ENCODE measurements at regions not wholly inside any gene's neighbourhood (a gene's known extent, or its start where the extent isn't known, plus 50 kb on each side); places are given as distances from the start of the nearest gene placed in this dataset.

DNA sequence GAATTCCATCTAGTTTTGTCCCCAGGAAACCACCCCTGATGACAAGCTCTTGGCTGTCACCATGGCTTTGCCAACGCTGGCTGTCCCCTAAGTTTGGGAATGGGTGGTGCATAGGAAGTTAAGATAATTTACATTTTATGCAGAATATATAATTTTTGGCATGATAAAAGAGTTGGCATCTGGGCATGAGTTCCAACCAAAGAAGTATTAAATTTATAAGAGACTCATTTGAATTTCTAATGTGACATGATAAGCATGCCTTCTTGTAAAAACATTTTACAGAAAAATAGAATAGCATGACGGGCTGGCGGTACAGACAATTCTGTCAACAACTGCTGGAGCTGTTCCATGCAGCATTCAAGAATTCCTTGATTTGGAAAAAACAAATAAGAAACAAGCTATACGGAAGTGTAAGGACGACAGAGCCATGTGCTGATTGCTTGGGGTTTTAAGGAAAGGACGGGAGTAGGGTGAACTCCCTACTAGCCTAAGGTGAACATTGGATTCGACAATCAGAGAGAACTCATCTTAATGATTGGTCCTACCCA, 106.8 kb upstream of the C1orf21 start:
- no peak for DNase-seq (ENCODE audit: low read depth)

DNA sequence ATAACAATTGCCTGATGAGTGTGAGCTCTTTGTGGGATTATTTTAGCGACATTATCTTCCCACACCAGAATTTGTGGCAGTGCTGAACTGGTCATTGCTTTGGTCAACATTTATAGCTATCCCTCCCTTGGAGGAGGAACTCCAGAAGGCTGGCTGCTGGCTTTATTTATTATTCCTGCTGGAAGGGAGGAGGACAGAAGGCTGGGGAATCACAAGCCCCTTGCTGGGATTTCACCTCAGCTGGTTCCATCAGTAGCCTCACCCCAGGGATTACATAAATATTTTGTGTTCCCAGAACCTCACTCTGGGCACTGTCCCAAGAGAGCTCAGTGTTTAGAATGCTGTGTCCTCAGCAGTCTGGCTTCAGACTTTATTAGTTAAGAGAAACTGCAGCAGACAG, 102.8 kb upstream of the C1orf21 start:
- no peak for DNase-seq (ENCODE audit: low read depth)

DNA sequence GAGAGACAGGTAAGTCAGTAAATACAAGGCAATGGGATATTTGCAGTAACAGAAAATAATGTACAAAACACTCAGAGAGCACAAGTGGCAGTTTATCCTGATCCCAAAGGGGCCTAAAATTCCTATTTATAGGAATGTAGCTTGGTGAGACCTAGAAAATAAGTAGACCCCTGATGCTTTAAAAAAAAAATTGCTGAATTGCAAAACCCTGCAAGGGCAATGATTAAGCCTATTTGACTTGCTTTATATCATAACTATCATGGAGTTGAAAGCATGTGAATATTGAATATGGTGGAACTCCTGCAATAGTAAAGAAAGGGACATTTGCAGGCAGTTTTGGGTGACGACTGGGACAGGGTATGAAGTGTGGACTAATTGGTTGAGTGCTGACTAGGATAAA, 101.9 kb upstream of the C1orf21 start:
- DNase-seq (ENCODE audit: low read depth), result no peak

DNA sequence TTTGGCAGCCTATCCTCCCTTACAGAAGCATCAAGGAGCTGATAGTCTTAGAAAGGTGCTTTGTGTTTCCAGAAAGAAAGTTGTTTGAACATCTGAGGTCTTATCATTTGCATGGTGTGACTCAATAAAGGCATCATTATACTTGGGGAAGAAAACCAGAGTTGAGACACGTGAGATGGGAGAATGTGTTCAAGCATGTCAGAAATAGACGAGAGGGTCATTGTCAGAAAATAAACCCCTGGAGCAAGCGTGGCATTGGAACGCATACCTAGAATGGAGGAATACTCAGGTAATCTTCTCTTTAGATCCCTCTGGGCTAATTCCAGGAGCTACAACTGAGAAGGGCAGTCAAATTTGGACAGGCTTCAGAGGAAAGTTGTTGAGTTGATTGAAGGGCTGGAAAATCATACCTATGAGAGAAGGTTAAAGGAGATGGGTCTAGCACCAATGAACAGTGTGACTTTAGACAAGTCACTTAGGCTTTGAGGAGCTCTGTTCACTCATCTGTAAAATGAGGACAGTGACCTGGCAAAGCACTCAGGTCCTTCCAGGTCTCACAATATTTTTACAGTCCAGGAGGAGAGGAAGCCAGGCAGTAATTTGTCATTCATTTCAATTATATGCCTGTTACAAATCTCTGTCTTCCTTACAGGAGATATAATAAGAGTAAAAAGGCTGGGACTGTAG, 101.3 kb upstream of the C1orf21 start:
- DNase-seq (ENCODE audit: low read depth), result no peak

DNA sequence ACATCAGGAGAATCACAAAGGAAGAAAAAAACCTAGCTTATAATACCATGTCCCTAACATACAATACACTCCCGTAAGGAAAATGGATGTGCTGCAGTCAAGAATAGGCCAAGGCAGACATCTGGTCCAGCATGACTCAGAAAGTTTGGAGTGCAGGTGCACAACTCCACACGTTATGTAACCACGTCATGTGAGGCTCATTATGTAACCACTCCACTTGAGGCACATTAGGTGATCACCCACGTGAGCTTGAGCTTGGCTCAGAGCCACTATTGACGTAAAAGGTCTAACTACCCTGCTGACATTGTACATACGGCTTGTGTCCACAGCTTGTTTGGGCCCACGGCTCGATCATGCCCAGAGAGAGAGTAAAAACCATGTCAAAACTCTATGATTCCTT, 99.8 kb upstream of the C1orf21 start:
- no peak for DNase-seq (ENCODE audit: low read depth)

DNA sequence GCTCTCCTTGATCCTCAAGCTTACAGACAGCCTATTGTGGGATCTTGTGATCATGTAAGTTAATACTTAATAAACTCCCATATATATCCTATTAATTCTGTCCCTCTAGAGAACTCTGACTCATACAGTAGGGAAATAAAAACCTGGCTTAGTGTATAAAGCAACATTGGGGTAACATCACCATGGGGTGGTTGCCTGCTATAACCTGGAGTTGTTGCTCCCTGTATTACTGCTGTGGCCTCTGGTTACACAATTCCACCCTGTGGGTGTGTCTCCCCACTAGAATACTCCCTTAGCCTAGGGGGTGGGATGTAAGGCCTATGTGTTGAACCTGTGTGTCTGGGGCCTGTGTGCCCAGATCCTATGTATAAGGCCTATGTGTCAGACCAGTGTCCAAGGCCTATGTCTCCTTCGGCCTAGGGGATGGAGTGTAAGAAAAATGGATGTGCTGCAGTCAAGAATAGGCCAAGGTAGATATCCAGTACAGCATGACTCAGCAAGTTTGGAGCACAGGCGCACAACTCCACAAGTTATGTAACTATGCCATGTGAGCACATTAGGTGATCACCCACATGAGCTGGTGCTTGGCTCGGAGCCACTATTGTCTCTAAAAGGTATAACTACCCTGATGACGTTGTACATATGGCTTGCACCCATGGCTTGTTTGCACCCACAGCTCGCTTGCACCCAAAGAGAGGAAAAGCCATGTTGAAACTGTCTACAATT, 96.8 kb upstream of the C1orf21 start:
- no peak for DNase-seq (ENCODE audit: low read depth)

DNA sequence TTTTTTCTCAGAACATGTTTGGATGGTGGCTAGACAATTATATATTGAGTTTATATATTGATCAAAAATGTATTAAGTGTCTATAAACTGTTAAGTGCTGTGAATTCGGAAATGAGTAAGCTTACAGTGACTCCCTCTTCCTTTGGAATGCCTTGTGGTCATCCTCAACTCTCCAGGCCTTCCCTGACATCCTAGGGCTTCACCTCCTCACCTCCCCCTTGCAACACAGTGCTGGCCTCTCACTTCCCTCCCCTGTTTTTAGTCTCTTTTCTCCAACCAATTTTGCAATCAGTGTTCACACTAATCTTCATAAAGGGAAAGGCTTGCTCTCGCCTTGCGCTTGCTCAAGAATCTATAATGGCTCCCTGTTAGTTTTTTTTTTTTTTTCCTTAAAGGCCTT, 95.1 kb upstream of the C1orf21 start:
- DNase-seq (ENCODE audit: low read depth), result no peak

DNA sequence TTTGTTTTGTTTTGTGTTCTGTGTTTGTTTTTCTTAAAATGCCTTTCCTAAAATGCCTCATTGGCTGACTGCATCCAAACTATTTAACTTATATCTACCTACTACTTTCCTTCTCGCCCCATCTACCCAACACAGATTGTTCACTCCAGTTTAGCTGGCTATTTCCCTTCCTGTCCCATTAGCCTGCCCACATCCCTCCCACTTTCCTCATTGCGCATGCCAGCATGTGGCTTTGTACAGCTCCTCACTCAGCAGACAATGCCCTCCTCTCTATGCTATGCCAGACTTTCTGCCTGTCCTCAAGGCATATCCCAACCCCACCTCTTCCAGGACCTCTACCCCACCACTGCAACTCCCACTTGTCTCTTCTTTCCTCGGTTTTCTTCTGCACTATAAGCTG, 94.7 kb upstream of the C1orf21 start:
- DNase-seq (ENCODE audit: low read depth), result no peak

DNA sequence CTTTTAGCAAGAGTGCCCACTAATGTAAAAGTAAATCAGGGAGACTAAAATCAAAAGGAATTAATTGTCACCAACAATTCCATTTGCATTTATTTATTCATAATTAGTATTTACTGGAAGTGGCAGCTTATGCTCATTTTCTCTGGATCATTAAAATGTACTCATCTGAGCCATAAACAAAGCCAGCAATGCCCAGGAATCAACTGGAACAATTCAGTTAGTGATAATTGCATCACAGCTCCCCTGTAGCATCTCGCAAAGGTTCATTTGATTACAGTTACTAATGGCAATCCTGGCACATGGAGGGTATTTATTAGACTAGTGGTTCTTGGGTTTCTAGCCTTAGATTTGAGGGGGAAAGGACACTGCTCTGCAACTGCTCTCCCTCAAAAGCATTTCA, 92.7 kb upstream of the C1orf21 start:
- DNase-seq (ENCODE audit: low read depth), result no peak

DNA sequence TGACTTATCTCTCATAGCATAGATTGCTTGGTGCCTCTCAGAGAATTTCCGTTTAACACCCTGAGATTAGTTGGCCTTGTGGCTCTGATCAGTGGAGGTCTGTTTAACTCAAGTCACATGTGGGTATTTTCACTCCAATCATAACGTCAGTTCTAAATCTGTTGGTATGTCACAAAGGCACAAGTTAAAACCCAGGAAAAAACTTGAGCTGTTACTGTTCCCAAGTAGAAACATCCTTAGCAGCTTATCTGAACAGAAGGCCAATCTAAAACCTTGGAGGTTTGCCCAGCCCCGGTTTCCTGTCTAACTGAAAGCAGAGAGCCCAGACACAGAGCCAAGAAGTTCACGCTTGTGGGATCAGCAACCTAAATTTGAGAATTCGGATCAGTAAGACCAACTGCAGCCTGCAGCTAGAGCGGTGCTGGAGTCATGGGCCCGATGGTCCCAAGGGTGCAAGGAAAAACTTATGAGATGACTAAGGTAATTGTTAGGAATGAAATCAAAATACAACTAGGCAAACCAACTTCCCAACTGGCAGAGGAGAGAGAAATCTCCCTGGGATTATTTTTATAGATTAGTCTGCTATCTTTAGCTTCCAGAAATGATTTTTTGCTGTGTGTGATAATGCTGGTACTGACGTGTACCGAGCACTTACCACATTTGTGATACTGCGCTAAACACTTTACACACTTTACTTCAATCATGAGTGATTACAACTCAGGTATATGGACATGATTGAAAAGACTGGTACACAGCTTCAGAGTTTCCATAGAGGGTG, 90.2 kb upstream of the C1orf21 start:
- DNase-seq (ENCODE audit: low read depth), result no peak

DNA sequence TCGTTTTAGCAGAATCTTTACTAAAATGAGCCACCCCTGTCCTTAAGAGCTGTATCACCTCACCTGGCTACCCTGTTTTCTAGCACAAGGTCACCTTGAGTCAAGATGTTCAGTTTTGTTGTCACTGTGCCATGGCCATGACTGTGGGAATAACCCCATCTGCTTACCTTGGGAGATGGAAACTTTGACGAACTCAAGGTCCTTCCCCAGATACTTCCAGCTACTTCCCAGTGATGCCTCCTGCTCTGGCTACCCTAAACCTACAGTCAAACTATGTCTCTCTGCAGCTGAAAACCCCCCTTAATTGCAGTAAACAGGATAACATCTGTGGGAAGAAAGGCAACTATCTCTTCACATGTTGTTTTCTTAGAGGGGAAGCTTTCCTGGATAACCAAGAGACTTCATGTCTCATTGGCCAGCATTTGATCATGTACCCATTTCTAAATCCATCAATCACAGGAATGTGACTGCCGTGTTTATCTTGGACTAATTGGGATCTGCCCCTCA, 89.5 kb upstream of the C1orf21 start:
- DNase-seq (ENCODE audit: low read depth), result no peak

DNA sequence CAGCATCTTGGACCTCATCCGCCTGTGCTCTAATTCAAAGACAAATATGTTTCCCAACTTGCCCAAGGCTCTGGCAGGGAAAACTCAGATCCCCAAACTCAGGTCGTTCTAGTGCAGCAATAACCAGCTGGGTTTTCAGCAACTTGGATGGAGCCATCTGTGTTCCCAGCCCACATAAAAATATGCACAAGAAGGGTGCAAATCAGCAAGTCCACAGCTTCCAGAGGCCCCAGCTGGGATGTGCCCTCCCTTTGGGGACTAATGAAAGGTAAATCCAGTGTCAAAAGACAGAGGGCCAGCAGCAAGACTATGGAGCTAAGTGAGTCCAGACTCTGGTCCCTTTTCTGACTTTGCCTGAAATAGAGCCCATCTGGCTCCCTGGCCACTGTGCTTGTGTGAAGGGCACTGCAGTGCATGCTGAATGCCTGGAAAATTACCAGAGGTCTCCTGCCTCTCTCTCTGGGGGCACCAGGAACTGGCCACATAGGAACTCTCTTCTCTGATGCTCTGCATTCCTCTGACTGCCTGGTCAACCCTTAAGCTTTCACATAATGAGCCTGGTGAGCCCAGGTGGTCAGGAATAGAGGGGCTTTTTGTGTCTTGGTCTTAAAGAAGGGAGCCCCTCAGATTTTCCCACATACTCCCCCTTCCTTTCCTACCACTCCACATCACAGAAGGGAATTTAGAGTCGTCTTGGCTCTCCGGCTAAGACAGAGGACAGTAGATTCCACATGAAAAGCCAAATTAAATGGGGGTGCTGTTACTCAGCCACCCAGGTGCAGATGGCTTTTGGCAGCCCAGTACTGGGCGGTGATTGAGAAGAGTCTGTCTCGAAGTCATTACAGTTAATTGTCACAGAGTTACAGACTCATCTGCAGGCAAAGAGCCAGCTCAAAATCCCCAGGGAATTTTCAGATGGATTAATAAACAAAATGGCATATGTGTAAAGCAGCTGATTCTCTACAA, 88.1 kb upstream of the C1orf21 start:
- DNase-seq (ENCODE audit: low read depth), result no peak

DNA sequence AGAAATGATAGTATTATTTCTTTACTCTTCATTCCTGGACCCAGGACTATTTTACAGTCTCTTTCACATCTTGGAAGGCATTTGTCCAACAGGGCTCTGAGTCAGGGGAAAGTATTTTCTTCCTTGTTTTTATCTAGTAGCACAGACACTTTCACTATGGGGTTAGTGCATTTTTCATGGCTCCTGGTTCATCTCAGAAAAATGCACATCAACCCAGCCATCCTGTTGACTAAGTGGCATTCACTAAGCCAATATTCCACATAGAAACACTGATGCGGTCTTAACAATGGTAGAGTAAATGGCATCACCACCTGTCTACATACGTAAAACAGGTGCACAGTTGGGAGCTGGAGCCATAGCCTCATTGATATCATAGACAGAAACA, 87.4 kb upstream of the C1orf21 start:
- no peak for DNase-seq (ENCODE audit: low read depth)

DNA sequence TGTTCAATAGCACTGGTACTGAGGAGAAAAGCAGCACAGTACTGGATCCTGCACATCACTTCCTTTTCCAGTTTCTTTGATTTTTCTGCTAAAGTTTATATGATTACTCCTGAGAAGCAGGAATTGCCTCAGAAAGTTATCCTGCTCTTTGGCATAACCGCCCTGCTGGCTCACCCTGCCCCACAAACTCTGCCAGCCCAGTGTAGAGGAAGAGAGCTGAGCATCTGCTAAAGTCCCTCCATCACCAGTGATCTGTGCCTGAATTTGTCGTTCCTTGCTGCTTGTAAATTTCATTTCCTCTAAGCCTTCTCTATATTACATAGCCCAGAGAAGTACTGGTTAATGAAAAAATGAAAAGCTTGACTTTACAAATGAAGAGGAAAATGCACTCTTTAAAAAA, 87.0 kb upstream of the C1orf21 start:
- DNase-seq (ENCODE audit: low read depth), result no peak

DNA sequence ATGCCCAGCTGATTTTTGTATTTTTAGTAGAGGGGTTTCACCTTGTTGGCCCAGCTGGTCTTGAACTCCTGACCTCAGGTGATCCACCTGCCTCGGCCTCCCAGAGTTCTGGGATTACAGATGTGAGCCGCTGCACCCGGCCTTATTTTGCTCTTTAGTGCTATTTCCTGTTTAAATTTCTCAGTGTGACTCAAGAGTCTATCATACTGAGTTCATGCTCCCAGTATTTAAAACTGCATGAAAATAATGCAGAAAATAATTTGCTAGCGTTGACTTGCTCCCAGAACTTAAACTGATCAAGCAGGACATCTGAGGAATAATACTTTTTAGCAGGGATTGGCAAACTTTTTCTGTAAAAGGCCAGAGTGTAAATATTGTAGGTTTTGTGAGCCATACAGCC, 86.4 kb upstream of the C1orf21 start:
- DNase-seq (ENCODE audit: low read depth), result no peak

DNA sequence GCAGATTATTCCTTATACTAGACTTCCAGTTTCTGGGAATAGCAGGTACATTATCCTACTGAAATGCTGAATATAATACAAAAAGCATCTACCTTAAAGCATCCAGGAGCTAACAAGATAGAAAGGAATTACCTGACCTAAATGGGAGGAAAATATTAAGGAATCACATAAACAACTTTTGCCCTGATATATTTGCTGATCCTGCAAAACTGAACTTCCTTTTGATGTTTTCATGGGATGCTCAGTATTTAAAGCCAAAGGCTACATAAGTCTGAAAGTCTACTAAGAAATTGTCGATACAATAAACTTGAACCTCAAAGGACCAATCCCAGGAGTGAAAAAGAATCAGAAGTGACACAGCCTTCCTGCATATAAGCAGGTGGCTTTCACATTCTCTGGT, 85.6 kb upstream of the C1orf21 start:
- no peak for DNase-seq (ENCODE audit: low read depth)

DNA sequence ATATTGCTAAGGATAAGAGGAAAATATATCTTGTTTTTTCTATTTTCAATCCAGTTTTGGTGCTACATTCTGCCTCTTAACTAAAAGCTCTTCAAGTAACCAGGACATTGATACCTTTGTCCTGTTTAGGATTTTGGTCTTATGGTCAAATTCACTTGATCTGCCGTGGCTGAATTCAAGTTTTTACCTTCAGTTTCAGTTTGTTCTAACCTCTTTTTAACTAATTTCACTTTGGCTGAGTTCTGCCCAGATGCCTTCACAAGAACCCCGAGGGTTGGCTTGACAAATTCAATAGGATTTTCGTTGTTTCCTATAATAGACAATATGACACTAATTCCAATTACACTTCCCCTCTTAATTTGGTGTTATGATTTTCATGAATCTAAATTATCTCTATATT, 84.5 kb upstream of the C1orf21 start:
- DNase-seq (ENCODE audit: low read depth), result no peak

DNA sequence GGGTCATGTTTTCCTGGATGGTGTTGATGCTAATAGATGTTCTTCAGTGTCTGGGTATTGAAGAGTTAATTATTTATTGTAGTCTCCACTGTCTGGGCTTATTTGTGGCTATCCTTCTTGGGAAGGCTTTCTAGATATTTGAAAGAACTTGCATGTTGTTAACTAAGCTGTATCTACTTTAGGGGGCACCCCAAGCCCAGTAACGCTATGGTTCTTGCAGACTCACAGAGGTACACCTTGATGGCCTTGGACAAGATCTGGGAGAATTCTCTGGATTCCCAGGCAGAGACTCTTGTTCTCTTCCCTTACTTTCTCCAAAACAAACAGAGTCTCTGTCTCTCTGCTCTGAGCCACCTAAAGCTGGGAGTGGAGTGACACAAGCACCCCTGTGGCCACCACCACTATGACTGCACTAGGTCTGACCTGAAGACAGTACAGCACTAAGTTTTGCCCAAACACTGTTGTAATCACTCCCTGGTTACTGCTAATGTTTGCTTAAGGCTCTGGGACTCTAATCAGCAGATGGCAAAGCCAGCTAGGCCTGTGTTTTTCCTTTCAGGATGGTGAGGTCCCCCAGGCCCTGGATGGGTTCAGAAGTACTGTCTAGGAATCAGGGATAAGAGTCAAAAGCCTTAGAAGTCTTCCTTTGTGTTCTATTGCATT, 76.5 kb upstream of the C1orf21 start:
- DNase-seq (ENCODE audit: low read depth), result no peak

DNA sequence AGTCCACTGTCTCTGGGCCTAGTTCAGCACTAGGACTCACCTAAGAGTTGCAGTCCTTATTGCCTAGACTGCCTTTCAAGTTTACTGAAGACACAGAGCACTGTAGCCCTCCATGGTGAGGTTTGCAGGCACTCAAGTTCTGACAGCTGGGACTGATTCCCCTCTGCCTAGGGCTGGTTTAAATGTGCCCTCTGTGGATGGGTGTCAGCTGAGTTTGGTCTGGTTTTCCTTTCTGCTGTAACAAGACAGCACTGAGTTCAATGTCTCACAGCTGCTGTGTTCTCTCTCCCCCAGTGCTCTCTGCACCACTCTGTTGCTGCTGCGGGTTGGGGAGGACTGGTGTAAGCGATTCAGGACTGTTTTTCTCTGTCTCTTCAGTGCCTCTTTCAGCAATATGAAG, 75.2 kb upstream of the C1orf21 start:
- DNase-seq (ENCODE audit: low read depth), result no peak

DNA sequence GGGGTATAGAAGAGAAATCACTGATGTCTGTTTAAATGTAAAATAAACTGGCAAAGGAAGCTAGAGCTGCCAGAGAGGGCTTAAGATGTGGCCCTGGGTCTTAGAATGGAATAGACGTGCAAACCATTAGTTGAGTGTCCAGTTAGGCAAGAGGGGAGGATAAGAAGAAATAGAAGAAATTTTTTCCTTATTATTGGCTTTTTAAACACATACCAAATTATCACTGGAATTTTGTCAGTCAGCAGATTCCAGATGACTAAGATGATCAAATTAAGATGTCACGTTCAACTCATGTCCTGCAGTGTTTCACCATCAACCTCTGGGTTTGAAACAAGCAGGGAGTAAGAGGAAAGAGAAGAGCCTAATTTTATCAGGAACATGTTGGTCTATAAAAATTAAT, 71.6 kb upstream of the C1orf21 start:
- no peak for DNase-seq (ENCODE audit: low read depth)

DNA sequence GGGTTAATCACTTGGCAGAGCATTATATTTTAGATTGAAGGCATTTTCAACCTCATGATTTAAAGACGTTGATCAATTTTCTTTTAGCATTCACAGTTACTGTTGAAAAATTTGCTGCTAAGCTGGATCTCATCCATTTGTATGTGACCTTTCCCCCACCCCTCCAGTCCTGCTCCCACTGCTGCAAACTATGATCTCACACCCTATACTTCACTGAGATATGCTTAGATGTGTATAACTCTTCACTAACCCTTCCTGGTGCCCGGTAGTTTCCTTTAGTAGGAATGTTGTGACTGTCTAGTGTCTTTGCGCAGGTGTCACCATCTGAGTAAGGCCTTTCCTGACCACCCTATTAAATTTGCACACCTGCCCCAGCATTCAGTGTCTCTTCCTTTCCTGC, 67.0 kb upstream of the C1orf21 start:
- no peak for DNase-seq (ENCODE audit: low read depth)
